IPS DF 4.7 (cell line): ENCODE measurements at regions not wholly inside any gene's neighbourhood (a gene's known extent, or its start where the extent isn't known, plus 50 kb on each side); places are given as distances from the start of the nearest gene placed in this dataset.
"Not testable (repeated sequence)": the region's sequence is repeated elsewhere in the genome, so short reads cannot be mapped to it uniquely, and the experiment has no call there.

Experiments used
- DNase-seq: peaks from one replicate; pipeline ENCODE4 v3.0.0-alpha.2; 2013; ENCODE audit warnings: low spot score; ENCODE audit errors: extremely low read depth

DNA sequence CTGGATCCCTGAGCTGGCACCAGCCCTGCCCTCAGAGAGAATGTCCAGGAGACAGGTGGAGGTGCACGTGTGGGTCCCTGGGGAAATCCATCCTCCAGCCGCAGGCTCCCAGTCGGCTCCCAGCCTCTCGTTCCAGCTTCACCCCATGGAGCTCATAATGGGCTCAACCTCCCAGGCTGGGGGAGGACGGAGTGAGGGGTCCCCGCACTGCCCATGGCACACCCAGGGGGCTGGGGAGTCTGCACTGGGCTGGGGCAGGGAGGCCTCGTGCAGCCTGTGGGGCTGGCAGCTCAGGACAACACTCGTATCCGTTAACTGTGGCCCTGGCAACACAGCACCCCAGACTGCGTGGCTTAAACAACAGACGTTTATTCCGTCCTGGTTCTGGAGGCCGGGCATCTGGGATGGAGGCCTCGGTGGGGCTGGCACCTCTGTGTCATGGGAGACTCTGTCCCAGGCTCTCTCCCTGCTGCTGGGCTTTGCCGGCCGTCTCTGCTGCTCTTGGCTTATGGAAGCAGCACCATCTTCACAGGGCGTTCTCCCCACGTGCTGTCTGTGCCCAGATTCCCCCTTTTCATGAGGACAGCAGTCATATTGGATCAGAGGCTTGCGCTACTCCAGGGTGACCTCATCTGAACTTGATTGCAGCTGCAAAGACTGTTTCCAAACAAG, 223.6 kb downstream of the TMEM121 start:
- not testable (repeated sequence) for DNase-seq

- DNase-seq: not testable (repeated sequence)
These were observed 224.9 kb downstream of the TMEM121 start for GRCh38 chr14:105751291-105751751.

- not testable (repeated sequence) for DNase-seq
These were observed 226.0 kb downstream of the TMEM121 start for GRCh38 chr14:105752420-105752819.

- no peak for DNase-seq
These were observed 234.4 kb downstream of the TMEM121 start for GRCh38 chr14:105760691-105761344.

GRCh38 chr14:105761345-105761740, 235.0 kb downstream of the TMEM121 start:
- DNase-seq: not testable (repeated sequence)

- no peak for DNase-seq
These were observed 235.5 kb downstream of the TMEM121 start for GRCh38 chr14:105761842-105762241.

DNA sequence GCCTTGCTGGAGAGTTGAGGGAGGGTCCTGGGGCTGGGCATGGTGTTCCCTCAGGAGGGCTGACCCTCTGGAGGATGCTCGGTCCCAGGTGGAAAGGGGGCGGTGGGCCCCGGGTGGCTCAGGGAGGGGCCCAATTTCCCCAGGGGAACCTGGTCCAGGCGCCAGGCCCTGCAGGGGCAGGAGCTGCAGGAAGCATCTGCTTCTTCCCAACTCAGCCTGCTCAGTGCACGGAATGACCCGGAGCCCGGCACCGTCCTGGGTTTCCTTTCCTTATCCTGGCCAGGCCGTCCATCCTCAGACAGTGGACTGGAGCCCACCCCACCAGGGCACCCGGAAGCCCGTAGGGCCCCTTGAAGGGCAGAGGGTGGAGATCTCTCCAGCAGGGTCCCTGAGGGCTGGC, 235.9 kb downstream of the TMEM121 start:
- DNase-seq: not testable (repeated sequence)

GRCh38 chr14:105764254-105764901, 238.0 kb downstream of the TMEM121 start:
- DNase-seq: not testable (repeated sequence)

DNA sequence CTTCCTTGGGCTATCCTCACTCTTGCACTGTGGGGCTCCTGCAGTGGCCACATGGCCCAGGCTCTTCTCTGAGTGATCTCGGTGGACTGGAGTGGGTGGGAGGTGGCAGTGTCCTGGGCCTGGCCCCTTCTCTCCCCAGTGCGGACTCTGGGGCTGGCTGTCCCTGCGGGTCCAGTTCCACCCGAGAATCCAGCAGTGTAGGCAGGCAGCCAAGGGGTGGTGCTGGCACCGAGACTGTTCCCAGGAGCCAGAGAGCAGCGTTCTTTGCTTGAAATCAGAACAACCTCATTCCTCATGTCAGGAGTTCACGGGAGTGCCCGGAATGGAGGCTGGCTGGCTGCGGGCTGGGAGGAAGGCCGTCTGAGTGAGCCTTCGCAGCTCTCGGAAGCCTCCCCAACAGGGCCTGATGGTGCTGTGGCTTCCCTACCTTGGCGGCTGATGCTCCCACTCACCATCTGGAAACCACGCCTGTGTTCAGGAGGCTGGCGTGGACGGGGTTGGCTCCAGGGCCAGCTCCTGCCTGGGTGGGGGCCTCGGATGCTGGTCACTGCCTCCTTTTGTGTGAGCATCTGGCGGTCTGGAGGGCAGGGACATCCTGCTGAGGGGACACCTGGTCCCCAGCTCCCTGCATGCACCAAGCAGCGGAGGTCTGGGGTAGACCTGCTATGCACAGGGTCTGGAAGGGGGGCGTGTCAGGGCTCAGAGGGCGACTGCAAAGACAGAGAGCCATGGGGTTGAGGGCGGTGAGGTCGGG, 238.9 kb downstream of the TMEM121 start:
- not testable (repeated sequence) for DNase-seq

- no peak for DNase-seq
These were observed 239.7 kb downstream of the TMEM121 start for GRCh38 chr14:105765893-105766614.

- DNase-seq: no peak
These were observed 240.9 kb downstream of the TMEM121 start for GRCh38 chr14:105767315-105767714.

DNA sequence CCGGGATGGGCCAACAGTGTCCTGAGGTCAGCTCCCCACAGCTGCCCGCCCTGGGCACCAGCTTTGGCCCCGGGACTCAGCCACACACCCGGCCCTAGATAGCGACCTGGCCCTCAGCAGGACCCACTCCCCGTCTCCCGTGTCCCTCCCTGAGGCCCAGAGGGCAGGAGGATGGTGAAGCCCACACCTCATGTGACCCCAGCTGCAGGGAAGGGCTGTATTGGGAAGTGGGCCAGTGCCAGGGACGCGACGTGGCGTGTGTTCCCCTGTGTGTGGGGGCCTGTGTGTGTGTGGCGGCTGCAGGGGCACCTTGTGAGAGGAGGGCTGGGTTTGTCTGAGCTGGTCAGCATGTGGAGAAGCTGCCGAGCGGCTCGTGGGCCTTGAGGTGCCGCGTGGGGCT, 241.7 kb downstream of the TMEM121 start:
- DNase-seq: not testable (repeated sequence)

DNA sequence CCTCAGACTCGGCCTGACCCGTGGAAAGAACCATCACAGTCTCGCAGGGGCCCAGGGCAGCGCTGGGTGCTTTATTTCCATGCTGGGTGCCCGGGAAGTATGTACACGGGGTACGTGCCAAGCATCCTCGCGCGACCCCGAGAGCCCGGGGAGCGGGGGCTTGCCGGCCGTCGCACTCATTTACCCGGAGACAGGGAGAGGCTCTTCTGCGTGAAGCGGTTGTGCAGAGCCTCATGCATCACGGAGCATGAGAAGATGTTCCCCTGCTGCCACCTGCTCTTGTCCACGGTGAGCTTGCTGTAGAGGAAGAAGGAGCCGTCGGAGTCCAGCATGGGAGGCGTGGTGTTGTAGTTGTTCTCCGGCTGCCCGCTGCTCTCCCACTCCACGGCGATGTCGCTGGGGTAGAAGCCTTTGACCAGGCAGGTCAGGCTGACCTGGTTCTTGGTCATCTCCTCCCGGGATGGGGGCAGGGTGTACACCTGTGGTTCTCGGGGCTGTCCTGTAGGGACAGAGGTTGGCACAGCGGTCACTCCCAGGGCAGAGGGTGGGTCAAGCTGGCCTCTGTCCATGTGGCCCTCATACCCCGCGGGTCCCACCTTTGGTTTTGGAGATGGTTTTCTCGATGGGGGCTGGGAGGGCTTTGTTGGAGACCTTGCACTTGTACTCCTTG, 242.8 kb downstream of the TMEM121 start:
- DNase-seq: not testable (repeated sequence)

DNA sequence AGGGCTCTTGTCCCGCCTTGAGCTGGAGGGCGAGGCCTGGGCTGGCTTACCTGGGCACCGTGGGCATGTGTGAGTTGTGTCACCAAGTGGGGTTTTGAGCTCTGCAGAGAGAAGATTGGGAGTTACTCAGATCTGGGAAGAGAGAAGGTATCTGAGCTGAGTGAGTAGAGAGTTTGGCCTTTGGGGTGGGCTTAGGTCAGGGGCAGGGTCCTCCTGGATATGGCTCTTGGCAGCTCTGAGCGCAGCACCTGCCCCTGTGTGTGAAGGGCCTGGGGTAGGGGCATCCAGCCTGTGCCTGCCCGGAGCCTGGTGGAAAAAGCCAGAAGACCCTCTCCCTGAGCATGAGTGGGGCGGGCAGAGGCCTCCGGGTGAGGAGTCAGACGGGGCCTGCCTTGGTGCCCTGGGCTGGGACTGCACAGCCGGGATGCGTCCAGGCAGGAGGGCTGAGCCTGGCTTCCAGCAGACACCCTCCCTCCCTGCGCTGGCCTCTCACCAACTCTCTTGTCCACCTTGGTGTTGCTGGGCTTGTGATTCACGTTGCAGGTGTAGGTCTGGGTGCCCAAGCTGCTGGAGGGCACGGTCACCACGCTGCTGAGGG, 244.3 kb downstream of the TMEM121 start:
- not testable (repeated sequence) for DNase-seq

DNA sequence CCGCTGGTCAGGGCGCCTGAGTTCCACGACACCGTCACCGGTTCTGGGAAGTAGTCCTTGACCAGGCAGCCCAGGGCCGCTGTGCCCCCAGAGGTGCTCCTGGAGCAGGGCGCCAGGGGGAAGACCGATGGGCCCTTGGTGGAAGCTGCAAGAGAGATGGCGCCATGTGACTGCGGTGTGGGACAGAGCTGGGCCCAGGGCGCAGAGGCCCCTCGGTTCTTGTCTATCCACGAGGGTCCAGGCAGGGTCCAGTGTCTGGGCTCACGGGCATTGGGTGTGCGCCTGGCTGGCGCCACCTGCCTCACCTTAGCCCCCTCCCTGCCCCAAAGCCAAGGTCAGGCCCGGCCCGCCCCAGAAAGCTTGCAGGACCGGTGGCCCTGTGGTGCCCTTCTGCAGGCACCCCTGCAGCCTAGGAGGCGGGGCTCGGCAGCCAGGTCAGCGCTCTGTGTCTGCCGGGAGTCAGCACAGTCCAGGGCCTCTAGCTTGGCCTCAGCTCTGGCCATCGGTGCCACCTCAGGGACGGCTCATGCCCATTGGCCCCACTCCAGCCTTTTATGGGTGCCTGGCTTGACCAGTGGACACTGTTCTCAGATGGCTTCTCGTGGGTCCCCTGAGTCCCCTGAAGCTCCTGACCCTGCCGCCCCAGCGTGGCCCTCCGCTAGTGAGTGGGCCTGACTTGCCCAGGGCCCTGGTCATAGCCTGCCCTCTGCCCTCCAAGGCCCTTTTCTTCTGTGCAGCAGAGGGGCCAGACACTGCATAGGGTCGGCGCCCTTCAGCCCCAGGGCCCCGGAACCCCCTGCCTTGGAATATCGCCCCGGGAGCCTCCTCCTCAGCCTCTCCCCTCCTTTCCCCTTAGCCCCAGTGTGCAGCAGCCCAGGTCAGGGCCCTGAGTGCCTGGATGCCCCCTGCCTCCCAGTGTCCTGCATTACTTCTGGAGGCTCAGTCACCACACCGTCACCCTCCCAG, 245.2 kb downstream of the TMEM121 start:
- DNase-seq: not testable (repeated sequence)

- DNase-seq: not testable (repeated sequence)
These were observed 246.4 kb downstream of the TMEM121 start for GRCh38 chr14:105772710-105773250.

DNA sequence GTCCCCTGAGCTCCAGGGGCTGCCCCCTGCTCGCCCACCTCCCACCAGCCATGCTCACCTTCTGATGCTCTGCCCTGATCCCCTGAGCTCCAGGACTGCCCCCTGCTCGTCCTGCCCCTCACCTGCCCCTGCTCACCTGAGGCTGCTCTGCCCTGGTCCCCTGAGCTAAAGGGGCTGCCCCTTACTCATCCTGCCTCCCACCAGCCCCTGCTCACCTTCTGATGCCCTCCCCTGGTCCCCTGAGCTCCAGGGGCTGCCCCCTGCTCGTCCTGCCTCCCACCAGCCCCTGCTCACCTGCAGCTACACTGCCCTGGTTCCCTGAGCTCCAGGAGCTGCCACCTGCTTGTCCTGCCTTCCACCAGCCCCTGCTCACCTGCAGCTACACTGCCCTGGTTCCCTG, 247.2 kb downstream of the TMEM121 start:
- no peak for DNase-seq

DNA sequence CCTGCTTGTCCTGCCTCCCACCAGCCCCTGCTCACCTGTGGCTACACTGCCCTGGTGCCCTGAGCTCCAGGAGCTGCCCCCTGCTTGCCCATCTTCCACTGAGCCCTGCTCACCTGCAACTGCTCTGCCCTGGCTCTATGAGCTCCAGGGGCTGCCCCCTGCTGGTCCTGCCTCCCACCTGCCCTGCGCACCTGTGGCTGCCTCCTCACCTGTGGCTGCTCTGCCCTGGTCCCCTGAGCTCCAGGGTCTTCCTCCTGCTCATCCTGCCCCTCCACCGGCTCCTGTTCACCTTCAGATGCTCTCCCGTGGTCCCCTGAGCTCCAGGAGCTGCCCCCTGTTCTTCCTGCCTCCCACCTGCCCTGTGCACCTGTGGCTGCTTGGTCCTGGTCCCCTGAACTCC, 247.6 kb downstream of the TMEM121 start:
- DNase-seq: no peak
